HCT116 (cell line): ENCODE measurements at regions not wholly inside any gene's neighbourhood (a gene's known extent, or its start where the extent isn't known, plus 50 kb on each side); places are given as distances from the start of the nearest gene placed in this dataset.

ENCODE experiments used
- ATAC-seq: fragments of 200-7000 bp; cut with Tn5 transposase; 2 replicates; pipeline ENCODE4 v1.9.1; 2020; ENCODE audit warnings: mild to moderate bottlenecking, moderate library complexity
- BruUV-seq: library from RNA; stranded (reverse); fragments of 400-500 nt; replicated peaks from 2 replicates; lab custom pipeline; 2021; lab: Mats Ljungman, UMichigan
- CTCF ChIA-PET: fragments of 300-600 bp; sonication (Branson Sonifier 250); formaldehyde crosslinking; loops from one replicate; lab custom pipeline; 2021; ENCODE audit warnings: antibody characterized with exemption; lab: Charles Lee
- POLR2A ChIA-PET: fragments of 300-600, 350-600 bp; sonication (Branson Sonifier 250); formaldehyde crosslinking; loops from one replicate; lab custom pipeline; 2021; ENCODE audit warnings: antibody characterized with exemption; lab: Charles Lee
- RAD21 ChIA-PET, 2 experiments: fragments of 300-600 bp; sonication (Branson Sonifier 250); formaldehyde crosslinking; loops; one replicate each; lab custom pipeline; 2023; ENCODE audit warnings: low total read pairs in 2 of 2; ENCODE audit not compliant: uncharacterized antibody in 2 of 2, unreplicated experiment in 2 of 2, low non-redundant PET in 1 of 2; lab: Charles Lee
- DNase-seq: peaks from one replicate; pipeline ENCODE4 v3.0.0-alpha.2; 2010; ENCODE audit warnings: low read depth, low spot score
- H2AFZ ChIP-seq: fragments of 200-600 bp; shearing (Covaris generic), sonication (generic); 2 replicates; pipeline ENCODE4 v1.6.1; 2017; ENCODE audit warnings: low read depth, mixed run types, mixed read lengths, antibody characterized with exemption, low read length; ENCODE audit not compliant: poor library complexity, severe bottlenecking
- H3K27ac ChIP-seq: 2 replicates; pipeline ENCODE4 v1.5.1; 2012; ENCODE audit warnings: low read depth, low read length
- H3K27me3 ChIP-seq: fragments of 200-600 bp; sonication (generic); 2 replicates; pipeline ENCODE4 v1.6.1; 2016; ENCODE audit warnings: mixed run types, low read length, mixed read lengths; ENCODE audit not compliant: insufficient read depth
- H3K36me3 ChIP-seq, 2 experiments: fragments of 200-500 bp in 1 of 2; fragments of 200-600 bp in 1 of 2; sonication (Bioruptor generic) in 1 of 2; sonication (generic) in 1 of 2; 2 replicates each; pipeline versions ENCODE4 v1.5.1 to v1.6.1; 2014 to 2016; ENCODE audit warnings: low read length in 2 of 2, inconsistent platforms in 1 of 2, mixed read lengths in 1 of 2, mixed run types in 1 of 2; ENCODE audit not compliant: insufficient read depth in 2 of 2, control insufficient read depth in 1 of 2
- H3K4me1 ChIP-seq, 2 experiments: fragments of 200-600 bp in 1 of 2; sonication (generic) in 1 of 2; 2 replicates each; pipeline versions ENCODE4 v1.5.1 to v1.6.1; 2012 to 2017; ENCODE audit warnings: low read length in 2 of 2, inconsistent platforms in 1 of 2, mild to moderate bottlenecking in 1 of 2, mixed read lengths in 1 of 2, mixed run types in 1 of 2, moderate library complexity in 1 of 2; ENCODE audit not compliant: insufficient read depth in 2 of 2, control insufficient read depth in 1 of 2
- H3K4me2 ChIP-seq: fragments of 200-600 bp; sonication (generic); 2 replicates; pipeline ENCODE4 v1.6.1; 2017; ENCODE audit warnings: mixed run types, low read length, mixed read lengths
- H3K4me3 ChIP-seq, 2 experiments: fragments of 200-600 bp in 1 of 2; sonication (generic) in 1 of 2; replicated peaks in 1 of 2; 2 replicates each; pipeline ENCODE4 v1.5.1; 2011 to 2016; ENCODE audit warnings: low read length in 2 of 2, control low read depth in 1 of 2, low read depth in 1 of 2, mild to moderate bottlenecking in 1 of 2, mixed read lengths in 1 of 2, mixed run types in 1 of 2
- H3K79me2 ChIP-seq: fragments of 200-600 bp; sonication (generic); 2 replicates; pipeline ENCODE4 v1.6.1; 2017; ENCODE audit warnings: mild to moderate bottlenecking, mixed run types, low read length, moderate library complexity, mixed read lengths; ENCODE audit not compliant: insufficient read depth
- H3K9ac ChIP-seq: fragments of 200-600 bp; sonication (generic); 2 replicates; pipeline ENCODE4 v1.6.1; 2016; ENCODE audit warnings: low read length, mixed read lengths
- H3K9me2 ChIP-seq: fragments of 200-600 bp; sonication (generic), shearing (Covaris generic); 2 replicates; pipeline ENCODE4 v1.6.1; 2017; ENCODE audit warnings: mixed run types, mild to moderate bottlenecking, moderate library complexity; ENCODE audit not compliant: insufficient read depth
- H3K9me3 ChIP-seq, 2 experiments: fragments of 200-500 bp in 1 of 2; fragments of 200-600 bp in 1 of 2; sonication (Bioruptor generic) in 1 of 2; sonication (generic) in 1 of 2; 2 replicates each; pipeline ENCODE4 v1.6.1; 2014 to 2017; ENCODE audit warnings: low read length in 2 of 2, mixed read lengths in 2 of 2, inconsistent platforms in 1 of 2, low read depth in 1 of 2, mild to moderate bottlenecking in 1 of 2, mixed run types in 1 of 2, moderate library complexity in 1 of 2; ENCODE audit not compliant: control insufficient read depth in 1 of 2, insufficient read depth in 1 of 2
- H4K20me1 ChIP-seq: fragments of 200-600 bp; sonication (generic), shearing (Covaris generic); 2 replicates; pipeline ENCODE4 v1.6.1; 2017; ENCODE audit warnings: mixed run types, mild to moderate bottlenecking, moderate library complexity; ENCODE audit not compliant: insufficient read depth
- CEBPB ChIP-seq: IDR thresholded peaks from 2 replicates; pipeline ENCODE4 v1.6.1; 2012; ENCODE audit warnings: low read depth
- ELF1 ChIP-seq: IDR thresholded peaks from 2 replicates; pipeline ENCODE4 v1.6.1; 2012; ENCODE audit warnings: low read depth, borderline replicate concordance
- EZH2 ChIP-seq: fragments of 200-600 bp; sonication (generic); IDR thresholded peaks from 2 replicates; pipeline ENCODE4 v1.6.1; 2017; ENCODE audit warnings: antibody characterized with exemption, mixed run types
- RAD21 ChIP-seq: IDR thresholded peaks from 2 replicates; pipeline ENCODE4 v1.6.1; 2012; ENCODE audit warnings: low read depth, mild to moderate bottlenecking
- YY1 ChIP-seq: IDR thresholded peaks from 2 replicates; pipeline ENCODE4 v1.6.1; 2011; ENCODE audit warnings: low read length, low read depth, moderate library complexity, mild to moderate bottlenecking; ENCODE audit not compliant: insufficient replicate concordance; ENCODE audit errors: extremely low read depth
- intact Hi-C: fragments of 100-400 bp; cut with micrococcal nuclease; formaldehyde crosslinking; loops from 2 replicates; pipeline ENCODE4 v1.10.0; 2022
- TF ChIP-seq, protein P1 (sequence below), 3 experiments: fragments of 200-600 bp in 1 of 3; sonication (generic) in 1 of 3; IDR thresholded peaks in 2 of 3; conservative IDR thresholded peaks in 1 of 3; 2 replicates each; pipeline ENCODE4 v1.5.1; 2012 to 2017; ENCODE audit warnings: low read depth in 2 of 3, low read length in 2 of 3, antibody characterized with exemption in 1 of 3, borderline replicate concordance in 1 of 3, control low read depth in 1 of 3, mild to moderate bottlenecking in 1 of 3, mixed read lengths in 1 of 3, mixed run types in 1 of 3, moderate library complexity in 1 of 3; ENCODE audit not compliant: insufficient read depth in 1 of 3

DNA sequence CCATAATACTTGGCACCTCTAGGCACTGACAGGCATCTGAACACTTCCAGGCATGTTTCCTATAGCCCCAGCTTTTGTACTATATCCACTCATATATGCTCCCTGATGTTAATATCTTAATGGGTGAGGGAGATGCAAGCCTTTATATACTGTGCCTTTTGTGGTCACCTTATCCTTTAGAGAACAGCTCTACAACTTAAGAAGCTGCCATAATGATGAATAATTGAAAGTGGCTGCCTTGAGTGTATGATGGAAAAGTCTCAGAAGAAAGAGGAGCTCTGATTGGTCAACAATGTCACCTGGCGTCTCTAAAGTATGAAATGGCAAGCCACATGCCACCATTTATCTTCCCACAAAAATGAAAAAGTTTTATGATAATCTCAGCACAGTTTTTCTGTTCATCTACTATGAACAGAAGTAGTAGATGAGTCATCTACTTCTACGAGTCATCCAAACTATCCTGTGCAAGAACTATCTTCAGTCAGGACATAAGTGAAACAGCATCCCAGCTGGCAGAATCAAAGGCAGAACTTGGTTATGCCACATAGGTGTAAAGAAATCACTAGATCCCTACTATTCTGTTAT lies 997.9 kb upstream of the CELF4 start:
- Histone ChIP-seq H3K4me2 (no peak overlapping the region), H3K27me3 (no peaks in the 10 kb centered on the region), H2AFZ (no peak overlapping the region), H3K4me3 (no peak overlapping the region), H3K36me3 (no peaks in the 10 kb centered on the region), H3K79me2 (no peaks in the 10 kb centered on the region), H3K9me2 (no peaks in the 10 kb centered on the region), H3K9ac (no peak overlapping the region), H3K9me3 (0 out of 4 replicates have a peak, but pooled peaks cover 2 to 3% of the 10 kb centered on the region in 2 experiments), H4K20me1 (no peaks in the 10 kb centered on the region), H3K27ac (no peak overlapping the region), H3K4me1 (no peaks in the 10 kb centered on the region)
- intact Hi-C loops: no loop called here
- ChIA-PET POLR2A (no interaction called here), RAD21 (no interaction called here), CTCF (no interaction called here)
- no peak for DNase-seq
- ATAC-seq: no peak
- BruUV-seq: no TSS peak
- TF ChIP-seq RAD21 (no peak), YY1 (no peak), CEBPB (no peak), EZH2 (no peak)
- TF ChIP-seq, protein P1, sequence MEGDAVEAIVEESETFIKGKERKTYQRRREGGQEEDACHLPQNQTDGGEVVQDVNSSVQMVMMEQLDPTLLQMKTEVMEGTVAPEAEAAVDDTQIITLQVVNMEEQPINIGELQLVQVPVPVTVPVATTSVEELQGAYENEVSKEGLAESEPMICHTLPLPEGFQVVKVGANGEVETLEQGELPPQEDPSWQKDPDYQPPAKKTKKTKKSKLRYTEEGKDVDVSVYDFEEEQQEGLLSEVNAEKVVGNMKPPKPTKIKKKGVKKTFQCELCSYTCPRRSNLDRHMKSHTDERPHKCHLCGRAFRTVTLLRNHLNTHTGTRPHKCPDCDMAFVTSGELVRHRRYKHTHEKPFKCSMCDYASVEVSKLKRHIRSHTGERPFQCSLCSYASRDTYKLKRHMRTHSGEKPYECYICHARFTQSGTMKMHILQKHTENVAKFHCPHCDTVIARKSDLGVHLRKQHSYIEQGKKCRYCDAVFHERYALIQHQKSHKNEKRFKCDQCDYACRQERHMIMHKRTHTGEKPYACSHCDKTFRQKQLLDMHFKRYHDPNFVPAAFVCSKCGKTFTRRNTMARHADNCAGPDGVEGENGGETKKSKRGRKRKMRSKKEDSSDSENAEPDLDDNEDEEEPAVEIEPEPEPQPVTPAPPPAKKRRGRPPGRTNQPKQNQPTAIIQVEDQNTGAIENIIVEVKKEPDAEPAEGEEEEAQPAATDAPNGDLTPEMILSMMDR (IDR thresholded peaks at IDR 0.05 in 2 of 3, conservative IDR thresholded peaks at IDR 0.05 in 1 of 3; ENCODE audit: borderline replicate concordance in 1 of 3, insufficient read depth in 1 of 3, low read depth in 2 of 3, low read length in 2 of 3): no peak

DNA sequence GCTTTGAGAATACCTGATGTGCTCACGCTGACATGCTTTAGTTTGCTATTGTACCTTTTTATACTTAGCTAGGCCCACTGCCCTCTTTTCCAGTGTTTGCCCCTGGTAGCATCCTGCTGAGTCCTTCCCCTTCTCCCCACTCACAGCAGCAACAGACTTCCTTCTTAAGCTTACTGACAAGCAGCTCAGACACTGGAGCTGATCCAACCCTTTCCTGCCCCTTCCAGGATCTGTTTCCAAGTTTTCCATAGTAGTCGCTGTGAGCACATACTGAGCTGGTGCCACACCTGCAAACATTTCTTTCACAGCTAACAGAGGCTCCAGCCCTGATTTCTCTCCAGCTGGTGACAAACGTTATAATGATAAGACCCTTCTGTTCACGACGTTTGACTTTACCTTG lies 991.4 kb upstream of the CELF4 start:
- Histone ChIP-seq H4K20me1 (no peaks in the 10 kb centered on the region), H3K79me2 (no peaks in the 10 kb centered on the region), H3K4me2 (no peak overlapping the region), H3K36me3 (no peaks in the 10 kb centered on the region), H2AFZ (no peak overlapping the region), H3K4me1 (no peaks in the 10 kb centered on the region), H3K9me3 (peaks cover 0 to 4% of the 10 kb centered on the region in 2 experiments; a peak in 2 of 4 replicates)
- intact Hi-C loops: no loop called here
- DNase-seq: no peak
- ATAC-seq: no peak
- no TSS peak for BruUV-seq
- RAD21 ChIA-PET: no interaction called here
- TF ChIP-seq ELF1: no peak
- TF ChIP-seq, all 23 proteins: peak for 0
- Histone ChIP-seq H3K27ac (no peak overlapping the region), H3K9me2 (no peaks in the 10 kb centered on the region), H3K4me3 (no peak overlapping the region), H3K9ac (no peak overlapping the region), H3K27me3 (no peaks in the 10 kb centered on the region)
- POLR2A ChIA-PET: no interaction called here
- CTCF ChIA-PET: no interaction called here
